ENCODE measurements at regions not wholly inside any gene's neighbourhood (a gene's known extent, or its start where the extent isn't known, plus 50 kb on each side); places are given as distances from the start of the nearest gene placed in this dataset.

DNA sequence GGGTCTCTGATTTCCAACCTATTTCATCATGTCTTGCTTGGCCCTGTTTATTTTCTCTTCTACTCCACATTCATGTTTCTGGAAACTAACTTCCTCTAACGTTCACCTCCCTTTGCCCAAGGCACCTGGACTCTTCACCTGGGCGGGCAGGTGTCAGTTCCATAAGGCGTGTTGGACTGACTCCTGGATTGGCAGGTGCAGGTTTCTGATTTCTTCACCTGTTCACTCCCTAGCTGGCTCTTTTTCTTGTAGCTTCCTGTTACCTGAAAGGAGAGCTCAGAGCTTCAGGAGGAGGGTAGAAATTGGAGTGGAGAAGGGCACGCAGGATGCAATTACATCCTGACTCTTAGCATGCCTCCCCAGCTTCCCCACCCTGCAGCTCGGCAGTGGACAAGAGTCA lies 350.8 kb upstream of the KLF3 start:
- DNase-seq (ENCODE audit: low spot score) = no peak

DNA sequence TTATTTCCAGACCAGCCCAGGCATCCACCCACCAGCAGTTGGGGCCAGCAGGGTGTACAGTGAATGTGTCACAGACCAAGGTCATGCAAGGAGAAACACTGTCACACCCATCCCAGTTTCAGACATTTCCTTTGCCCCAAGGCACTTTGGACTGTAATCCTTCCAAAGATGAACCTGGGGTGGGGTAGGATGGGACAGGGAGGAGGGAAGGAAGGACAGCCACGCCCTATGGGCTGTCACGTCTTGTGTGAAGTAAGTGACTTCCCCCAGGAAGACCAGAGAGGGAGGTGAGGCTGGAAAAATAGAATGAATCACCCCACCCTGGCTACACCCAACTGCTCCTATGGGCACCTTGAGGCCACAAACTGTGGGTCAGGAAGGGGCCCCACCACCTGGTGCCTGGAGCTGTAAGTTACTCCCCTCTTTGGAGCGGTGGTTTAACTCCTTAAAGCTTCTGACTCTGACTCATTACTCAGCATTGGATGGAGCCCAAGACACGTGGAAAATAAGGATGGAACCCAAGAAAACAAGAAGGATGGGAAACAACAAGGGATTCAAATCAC lies 349.9 kb upstream of the KLF3 start:
- DNase-seq (ENCODE audit: low spot score) = no peak

DNA sequence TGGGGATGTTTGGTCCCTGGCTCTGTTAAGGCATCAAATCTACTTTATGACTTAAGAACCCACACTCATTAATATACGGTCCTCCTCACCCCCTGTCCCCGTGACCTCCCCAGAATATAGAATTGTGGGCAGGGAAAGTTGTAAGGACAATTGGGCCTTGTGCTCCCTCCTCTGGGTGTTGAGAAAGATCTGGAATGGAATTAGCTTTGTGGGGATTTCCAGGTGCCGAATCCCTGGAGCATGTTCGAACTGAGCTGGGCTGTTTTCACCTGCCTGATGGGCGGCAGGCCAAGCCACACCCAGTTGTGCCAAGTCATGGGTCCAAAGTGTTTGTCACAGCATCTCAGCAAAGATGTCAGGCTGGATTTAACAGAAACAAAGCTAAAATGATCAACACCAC lies 349.3 kb upstream of the KLF3 start:
- peak; percentile 57 for DNase-seq (ENCODE audit: low spot score)

DNA sequence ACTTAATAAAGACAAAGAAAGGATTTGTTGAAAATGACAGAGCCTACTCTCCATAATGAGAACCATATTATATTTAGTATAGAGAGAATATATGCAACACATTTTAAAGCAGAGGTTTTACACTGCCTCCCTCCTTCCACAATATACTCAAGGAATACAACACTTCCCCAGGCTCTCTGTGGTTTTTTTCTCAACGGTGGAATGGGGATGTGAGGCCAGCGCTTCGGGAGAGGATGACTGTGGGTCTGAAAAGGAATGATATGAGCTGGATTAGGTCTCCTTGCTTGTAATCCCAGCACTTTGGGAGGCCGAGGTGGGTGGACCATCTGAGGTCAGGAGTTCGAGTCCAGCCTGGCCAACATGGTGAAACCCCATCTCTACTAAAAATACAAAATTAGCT lies 348.7 kb upstream of the KLF3 start:
- no peak for DNase-seq (ENCODE audit: low spot score)

DNA sequence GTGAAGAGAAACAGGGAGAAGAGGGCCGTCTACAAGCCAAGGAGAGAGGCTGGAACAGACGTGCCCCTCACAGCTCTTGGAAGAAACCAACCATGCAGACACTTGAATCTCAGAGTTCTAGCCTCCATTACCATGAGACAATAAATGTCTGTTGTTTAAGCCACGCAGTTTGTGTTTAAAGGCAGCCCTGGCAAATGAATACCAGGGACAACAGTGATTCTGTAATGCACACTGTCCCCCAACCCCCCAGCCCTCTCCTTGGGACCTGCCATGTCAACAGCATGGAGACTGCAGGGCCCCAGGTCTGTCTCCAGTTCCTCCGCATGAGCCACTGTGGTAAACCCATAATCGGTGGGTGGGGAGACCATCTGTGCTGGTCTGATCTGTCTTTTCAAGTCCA lies 348.0 kb upstream of the KLF3 start:
- no peak for DNase-seq (ENCODE audit: low spot score)

DNA sequence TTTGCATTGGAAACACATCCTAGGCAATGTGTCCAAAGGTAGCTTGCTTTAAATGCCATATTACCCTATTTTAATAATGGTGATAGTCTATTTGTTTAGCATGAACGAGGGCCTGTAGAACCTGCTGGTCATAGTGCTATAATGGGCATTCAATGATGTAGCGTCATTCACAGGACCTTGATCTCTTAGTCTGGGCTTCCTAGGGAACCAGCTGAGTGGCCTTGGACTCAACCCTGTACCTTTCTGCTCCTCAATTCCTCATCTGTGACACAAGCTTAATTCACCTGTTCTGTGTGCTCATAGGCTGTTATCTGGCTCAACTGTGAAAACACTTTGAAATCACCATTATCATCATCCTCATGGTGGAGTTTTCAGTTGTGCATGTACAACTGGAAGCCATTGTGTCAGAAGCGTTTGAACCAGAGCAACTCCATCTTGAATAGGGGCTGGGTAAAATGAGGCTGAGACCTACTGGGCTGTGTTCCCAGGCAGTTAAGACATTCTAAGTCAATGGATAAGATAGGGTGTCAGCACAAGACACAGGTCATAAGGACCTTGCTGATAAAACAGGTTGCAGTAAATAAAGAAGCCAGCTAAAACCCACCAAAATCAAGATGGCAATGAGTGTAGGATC lies 346.8 kb upstream of the KLF3 start:
- DNase-seq (ENCODE audit: low spot score) = no peak

DNA sequence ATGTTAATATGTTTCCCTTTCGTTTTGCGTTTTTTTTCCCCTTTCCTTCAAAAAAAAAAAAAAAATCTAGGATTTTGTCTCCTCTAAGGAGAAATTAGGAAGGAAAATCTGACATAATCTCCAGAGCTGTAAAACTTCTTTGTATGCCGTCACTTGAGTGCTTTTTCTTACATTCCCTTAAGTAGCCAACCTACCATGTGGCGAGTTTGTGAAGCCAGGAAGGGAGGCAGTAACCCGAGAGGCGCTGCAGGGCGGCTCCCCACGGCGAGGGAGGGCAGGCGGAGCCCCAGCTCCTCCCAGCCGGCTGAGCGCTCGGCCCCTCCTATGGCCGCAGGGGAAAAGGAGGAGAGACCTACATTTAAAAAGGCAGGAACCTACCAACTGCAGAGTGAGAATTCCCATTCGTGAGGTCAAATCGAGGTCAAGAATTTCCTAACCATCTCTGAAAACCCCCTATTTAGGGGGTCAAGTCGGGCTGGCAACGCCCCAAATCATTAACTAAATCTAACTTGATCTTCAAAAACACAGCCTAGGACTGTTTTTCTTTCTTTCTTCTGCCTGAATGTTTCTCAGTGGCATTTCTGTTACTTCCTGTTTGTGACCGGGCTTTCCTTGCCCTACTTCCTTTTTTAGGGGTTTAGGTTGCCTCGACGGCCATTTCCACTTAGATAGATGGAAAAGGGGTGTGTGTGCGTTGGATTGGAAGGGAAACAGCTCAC lies 345.1 kb upstream of the KLF3 start:
- peak; percentile 87 for DNase-seq (ENCODE audit: low spot score)

DNA sequence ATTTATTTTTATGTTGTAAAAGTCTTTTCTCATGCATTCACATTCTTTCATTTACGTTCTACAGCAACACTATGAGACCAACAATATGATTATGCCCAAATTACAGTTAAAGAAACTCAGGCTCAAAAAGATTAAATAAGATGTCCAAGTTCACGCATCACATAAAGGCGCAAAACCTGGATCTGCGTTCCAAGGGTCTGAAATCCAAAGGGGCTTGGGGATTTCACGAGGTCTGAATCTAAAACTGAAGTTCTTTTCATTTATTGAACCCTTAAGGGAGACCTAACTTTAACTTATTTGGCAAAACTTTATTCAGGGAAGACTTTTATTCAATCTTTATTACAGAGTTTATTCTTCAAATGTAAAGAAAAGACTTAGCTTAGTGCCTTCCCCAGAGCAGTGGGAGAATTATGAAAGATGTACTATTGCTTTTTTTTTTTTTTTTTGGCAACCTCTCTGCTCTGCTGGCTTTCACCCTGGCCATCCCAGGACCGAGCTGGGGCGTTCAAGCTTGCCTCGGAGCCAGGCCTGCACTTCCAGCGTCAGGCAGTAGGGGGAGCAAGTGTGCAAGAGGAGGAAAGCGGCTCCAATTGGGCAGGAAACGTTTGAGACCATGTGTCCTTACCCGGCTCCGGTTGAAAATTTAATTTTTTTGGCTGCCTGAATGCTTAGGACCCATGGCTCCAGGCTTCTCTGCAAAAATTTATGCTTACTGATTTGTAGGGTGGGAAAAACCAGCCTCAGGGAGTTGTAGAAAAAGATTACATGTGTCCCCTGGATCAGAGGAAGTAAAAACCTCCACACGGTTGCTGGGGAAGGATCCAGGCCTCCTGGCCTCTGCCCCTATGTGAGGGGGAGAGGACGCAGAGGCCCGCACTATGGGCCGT lies 344.3 kb upstream of the KLF3 start:
- DNase-seq (ENCODE audit: low spot score) = peak; percentile 88

DNA sequence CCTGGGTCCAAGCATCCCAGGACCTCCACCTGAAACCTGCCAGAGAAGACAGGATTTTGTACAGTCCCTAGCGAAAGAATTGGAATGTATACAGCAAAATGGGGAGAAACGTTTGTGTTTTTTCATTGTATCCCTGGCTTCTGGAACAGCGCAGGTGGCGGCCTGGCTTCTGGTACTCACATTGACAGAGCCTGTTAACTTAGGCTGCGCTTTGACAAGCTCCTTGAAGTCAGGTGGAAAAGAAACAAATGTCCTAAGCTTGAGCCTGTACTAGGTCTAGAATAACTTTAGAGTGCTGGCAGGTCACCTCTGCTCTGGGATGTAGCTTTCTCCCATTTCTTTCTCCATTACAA lies 343.7 kb upstream of the KLF3 start:
- DNase-seq (ENCODE audit: low spot score) = no peak

DNA sequence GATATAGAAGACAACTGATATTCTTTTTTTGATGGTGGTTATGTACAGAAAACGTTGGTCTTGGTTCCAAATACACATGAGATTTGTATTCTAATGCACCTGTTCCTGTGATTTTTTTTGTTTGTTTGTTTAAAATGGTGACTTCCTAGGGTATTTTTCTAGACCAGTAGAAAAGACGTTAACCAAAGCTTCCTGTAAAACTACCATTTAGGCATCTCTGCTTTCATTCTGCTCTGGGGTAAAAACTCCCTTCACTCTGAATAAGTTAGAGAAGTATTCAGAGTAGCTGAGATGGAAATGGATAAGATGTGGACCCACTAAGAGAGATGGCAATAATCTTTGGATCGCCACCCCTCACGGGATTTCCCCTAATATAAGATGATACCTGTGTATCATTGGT lies 343.2 kb upstream of the KLF3 start:
- no peak for DNase-seq (ENCODE audit: low spot score)

DNA sequence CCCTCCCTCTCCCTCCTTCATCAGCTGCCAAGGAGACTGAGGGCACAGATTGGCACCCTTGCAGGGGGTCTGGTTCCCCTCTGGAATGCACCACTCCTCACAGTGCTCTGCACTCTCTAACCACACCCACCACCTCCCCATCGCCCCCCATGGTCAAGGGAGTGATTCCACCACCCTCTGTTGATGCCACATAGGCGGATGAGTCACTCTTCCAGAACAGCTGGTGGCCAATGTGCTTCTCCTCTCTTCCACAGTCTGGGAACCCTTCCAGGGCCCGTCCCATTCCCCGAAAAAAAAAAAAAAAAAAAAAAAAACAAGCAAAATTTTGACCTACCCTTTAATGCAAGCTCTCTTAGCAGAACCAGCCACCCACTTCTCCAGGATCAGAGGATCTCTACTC lies 341.3 kb upstream of the KLF3 start:
- no peak for DNase-seq (ENCODE audit: low spot score)

DNA sequence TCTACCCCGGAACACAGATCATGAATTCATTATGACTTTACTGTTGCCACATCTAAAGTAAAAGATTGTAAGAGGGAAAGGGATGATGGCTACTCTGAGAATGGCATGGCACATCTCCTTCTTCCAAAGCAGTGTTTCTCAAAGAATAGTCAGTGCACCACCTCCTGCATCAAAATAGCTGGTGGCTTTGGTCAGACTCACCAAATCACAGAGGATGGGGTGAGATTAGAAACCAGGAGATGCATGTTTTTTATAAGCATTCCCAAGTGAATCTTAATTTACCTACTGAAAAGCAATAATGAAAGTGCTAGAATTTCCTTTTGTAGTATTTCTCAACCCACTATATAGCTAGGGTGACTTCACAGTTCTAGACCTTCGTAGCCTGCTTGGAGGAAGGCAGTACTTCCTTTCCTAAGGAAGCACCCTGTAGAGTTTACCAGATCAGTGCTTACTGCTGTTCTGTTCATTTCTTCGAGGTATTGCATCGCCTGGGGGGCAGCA lies 340.8 kb upstream of the KLF3 start:
- DNase-seq (ENCODE audit: low spot score) = no peak

DNA sequence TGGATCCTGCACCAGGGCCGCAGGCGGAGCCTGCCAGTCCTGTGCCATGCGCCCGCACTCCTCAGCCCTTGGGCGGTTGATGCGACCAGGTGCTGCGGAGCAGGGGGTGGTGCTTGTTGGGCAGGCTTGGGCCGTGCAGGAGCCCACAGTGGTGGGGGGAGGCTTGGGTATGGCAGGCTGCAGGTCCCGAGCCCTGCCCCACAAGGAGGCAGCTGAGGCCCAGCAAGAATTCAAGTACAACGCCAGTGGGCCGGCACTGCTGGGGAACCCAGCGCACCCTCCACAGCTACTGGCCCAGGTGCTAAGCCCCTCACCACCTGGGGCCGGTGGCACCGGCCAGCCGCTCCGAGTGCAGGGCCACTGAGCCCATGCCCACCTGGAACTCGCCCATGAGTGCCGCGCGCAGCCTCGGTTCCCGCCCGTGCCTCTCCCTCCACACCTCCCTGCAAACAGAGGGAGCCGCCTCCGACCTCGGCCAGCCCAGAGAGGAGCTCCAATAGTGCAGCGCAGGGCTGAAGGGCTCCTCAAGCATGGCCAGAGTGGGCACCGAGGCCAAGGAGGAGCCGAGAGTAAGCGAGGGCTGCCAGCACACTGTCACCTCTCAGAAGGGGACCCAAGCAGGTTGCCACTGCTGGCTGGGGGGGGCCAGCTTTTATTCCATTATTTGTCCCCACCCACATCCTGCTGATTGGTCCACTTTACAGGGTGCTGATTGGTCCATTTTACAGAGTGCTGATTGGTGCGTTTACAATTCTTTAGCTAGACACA lies 339.0 kb upstream of the KLF3 start:
- DNase-seq (ENCODE audit: low spot score) = no peak

DNA sequence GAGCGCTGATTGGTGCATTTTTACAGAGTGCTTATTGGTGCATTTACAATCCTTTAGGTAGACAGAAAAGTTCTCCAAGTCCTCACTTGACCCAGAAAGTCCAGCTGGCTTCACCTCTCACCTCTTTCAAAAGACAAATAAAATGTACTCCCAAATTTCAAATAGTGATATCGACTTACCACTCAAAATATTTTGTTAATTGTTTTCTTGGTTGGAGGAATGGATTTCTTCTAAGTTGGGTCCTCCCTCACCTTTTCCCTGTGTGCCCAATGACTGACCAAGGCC lies 338.4 kb upstream of the KLF3 start:
- no peak for DNase-seq (ENCODE audit: low spot score)

DNA sequence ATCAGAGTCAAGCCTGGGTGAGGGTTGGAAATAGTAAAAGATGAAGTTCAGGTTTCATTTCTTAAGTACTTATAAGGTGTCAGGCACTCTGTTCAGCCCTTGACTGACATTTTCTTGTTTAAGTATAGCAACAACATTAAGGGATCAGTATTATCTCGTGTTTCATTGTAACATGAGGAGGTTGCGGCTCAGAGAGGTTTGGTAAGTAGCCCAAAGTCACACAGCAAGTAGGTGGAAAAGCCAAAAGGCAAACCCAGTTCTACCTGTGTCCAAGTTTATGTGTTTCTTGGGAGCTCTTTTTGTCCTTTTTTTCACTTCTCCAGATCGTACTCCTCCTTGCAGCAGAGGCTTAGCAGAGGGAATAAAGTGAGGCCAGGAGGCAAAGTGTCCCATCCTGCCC lies 337.5 kb upstream of the KLF3 start:
- no peak for DNase-seq (ENCODE audit: low spot score)

DNA sequence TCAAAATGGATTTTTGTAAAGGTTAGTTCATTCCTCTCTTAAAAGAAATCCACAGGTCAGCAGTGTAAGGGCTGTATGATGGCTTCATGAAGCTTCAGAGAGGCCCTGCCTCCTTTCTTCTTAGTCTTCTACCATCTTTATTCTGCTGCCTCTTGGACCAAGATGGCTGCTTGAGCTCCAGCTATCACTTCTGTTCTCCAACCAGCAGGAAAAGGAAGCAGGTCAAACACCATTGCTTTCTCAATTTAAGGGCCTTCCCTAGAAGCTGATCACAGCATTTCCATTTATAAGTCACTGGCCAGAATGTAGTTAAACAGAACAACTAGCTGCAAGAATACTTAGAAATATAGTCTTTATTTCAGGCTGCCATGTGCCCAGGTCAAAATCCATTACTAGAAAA lies 336.8 kb upstream of the KLF3 start:
- no peak for DNase-seq (ENCODE audit: low spot score)

DNA sequence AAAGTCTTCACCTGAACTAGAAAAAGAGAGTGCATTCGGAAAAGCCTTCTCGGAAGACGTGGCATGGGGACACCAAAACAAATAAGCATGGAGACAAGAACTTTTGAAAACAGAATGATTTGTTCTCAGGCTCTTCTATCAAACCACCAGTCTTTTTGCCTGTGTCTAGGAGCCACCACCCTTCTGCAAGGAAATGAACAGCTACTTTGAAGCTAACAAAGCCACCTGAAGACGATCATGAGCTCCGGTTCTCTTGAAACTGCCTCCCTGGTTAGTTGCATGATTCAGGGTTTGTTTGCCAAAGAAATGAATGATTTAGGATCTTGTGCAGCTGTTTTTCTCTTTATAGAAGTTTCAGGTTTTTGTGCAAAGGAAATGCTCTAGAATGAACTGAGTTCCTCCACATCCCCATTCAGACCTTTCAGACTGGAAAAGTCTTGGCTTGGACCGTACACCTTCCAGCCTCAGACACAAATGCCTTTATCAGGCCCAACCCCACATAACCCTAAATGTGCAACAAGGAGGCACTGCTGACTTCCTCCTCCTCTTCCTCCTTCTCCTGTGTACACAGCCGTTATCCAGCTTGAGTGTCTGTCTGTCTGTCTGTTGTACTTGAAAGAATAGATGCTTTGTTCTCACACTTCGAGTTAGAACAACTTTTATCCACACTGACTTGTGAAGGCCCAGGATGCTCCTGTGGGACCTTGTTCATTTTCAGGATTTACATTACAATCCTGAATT lies 334.8 kb upstream of the KLF3 start:
- no peak for DNase-seq (ENCODE audit: low spot score)

DNA sequence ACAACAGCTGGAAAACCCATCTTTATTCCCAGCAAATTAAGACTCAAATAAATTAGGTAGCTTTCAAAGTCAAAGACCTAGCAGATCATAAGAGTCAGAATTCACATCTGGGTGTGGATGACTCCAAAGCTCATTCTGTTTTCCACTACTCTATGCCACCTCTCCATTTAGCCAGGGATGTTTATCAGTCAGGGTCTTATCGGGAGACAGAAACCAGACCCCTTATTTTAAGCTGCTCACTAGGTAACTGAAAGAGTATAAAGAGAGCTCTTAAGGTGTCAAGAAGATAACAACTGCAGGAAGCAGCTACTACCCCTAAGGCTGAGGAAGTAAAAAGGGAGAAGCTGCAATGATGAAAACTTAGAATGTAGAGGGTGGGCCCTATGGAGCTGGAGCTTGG lies 333.7 kb upstream of the KLF3 start:
- no peak for DNase-seq (ENCODE audit: low spot score)

DNA sequence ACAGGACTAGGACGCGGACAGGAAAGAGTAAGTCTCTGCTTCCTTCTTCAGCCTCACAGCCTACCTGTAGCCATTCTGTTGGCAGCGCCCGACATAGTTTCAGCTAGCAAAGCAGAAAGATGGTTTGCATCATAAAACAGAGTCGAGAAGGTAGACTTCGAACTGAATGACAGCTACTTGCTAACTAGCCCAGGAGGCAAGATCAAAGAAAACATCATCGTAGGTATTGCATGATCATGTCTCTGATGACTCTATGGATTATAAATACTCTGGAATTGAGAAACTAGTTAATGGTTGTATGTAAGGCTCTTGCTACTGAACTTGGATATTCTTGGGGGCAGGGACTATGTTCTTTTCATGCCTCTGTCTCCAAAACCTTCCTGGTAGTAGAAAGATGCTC lies 333.1 kb upstream of the KLF3 start:
- no peak for DNase-seq (ENCODE audit: low spot score)

DNA sequence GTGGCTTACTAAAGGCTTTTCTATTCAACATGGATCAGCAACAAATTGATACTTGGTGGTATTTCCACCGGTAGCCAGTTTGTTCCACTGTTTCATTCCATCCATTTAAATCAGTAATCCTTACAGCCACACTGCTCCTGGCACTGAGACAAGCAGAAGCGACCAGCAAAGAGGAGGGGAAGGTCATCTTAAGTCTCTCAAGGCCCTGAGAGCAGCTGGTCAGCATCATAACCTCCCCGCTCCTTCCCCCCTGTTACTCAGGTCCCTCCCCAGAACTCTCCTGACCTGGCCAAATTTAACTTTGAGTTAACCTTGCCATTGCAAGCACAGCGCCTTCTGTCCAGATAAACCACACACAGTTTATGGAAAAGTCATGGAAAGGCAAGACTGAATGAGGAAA lies 331.3 kb upstream of the KLF3 start:
- DNase-seq (ENCODE audit: low spot score) = no peak

DNA sequence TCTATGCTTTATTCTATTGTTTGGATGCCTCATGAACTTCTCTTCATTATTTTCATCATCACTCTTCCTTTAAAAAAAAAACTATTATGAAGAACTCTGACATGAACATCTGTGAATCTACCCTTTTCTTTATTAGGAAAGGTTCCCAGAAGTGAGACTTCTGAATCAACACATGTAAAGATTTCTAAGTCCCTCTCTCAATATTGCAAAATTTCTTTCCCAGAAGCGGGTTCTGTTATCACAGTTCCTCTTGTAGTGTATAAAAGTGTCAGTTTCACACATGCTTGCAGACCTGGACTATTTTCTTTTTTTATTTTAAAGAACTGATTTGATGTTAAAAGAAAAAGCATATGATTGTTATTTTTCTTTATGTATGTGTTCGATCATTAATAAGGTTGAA lies 330.8 kb upstream of the KLF3 start:
- DNase-seq (ENCODE audit: low spot score) = no peak

DNA sequence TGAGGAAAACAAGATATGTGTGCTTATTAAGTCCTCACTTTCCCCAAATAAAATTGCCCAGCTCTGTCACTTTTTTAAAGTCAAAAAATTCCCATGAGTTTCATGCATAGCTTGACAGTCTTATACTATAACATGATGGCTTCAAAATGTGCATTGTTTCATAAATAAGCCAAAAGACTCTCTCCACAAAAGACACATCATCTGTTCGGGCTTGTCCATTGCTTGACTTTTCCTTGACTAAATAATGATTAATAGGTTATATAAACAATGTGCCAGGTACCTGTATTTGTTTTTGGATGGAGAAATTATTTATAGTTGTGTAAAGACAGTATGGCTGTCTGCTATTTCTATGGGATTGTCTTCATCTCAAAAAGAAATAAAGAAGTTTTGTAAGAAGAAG lies 329.2 kb upstream of the KLF3 start:
- no peak for DNase-seq (ENCODE audit: low spot score)

All from globus pallidus (tissue), 1 donor.